HG03442 (cell line): ENCODE measurements at regions not wholly inside any gene's neighbourhood (a gene's known extent, or its start where the extent isn't known, plus 50 kb on each side); places are given as distances from the start of the nearest gene placed in this dataset.

ENCODE experiments used
- ATAC-seq: cut with Tn5 transposase; IDR thresholded peaks from one replicate; pipeline ENCODE4 v1.9.1; 2021; ENCODE audit warnings: mild to moderate bottlenecking, moderate library complexity; ENCODE audit not compliant: unreplicated experiment

DNA sequence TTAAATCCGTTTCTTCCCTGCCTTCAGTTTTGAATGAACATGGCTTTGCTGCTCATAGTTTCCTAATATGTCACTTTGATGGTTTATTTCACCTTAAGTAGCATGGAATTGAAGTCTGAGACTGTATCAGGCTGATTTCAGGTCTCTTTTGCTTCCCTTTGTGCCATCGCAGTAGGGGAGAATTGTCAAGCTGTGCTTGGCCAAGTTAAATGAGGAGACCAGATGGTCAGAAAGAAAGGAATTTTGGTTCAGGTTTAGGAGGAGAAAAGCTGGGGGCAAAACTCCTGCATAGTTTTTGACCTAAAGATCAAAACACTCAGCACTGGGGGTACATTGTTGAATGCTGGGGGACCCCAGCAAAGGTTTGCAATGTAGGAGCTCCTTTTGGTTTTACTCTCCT is 398.4 kb downstream of the NUAK1 start:
- ATAC-seq: no peak

- ATAC-seq: no peak
Measured at GRCh38 chr12:105740970-105741725, 397.6 kb downstream of the NUAK1 start.

- no peak for ATAC-seq
Measured at GRCh38 chr12:105741786-105742566, 396.8 kb downstream of the NUAK1 start.

DNA sequence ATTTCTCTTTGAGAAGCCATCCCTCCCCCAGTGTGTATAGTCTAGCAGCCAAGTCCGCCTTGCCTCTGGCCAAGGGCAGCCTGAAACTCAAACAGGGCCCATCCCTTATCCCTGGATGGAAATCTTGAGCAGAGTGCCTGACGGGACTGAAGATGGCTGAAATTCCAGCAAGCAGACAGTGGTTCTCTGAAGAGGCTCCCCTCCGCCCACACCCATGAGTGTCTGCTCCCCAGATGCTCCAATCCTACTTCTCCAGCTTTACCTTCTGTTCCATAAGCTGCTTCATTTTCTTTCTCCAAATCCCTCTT is 396.2 kb downstream of the NUAK1 start:
- no peak for ATAC-seq

DNA sequence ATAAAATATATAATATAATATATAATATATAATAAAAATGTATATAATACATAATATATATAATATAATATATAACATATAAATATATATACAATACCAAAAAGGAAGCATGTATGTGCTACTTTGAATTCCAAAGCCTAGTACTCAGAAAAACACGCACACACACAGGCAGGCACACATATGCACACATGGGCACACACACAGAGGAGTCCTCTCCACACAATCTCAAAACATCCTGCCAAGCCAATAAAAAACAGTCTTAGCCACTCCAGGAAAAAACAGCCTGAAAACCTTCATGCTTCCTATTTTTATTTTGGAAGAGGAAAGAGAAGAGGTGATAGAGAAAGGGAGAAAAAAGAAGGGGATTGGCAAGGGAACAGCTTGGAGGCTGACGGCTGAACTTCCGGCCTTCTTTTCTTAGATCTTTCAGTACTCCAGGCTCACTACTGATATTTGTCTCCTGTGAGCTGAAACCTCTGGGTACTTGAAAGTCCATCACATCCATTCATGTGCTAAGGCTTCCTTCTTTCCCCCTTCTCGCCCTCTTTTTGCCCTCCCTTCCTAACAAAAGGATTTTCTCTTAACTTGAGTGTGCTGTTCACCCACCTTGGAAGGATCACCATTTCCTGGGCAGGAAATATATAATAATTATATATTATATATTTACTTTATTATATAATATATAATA is 394.2 kb downstream of the NUAK1 start:
- ATAC-seq: no peak

DNA sequence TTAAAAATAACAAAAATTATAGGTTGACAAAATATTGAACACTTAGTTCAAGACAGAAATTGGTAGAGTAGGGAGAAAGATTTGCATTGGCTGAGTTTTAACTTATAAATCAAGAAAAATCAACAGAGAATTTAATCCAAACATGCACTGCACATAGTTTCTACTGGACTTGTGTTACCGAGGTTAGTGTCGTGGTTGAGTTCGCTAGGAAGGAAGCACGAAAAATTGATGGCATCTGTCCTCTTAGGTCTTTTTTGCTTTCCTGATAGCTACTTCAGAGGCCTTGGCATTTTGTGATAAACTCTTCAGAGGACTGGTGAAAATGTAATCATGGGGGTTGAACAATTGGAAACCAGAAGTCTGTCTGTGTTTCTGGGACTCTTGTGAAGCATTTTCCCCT is 392.9 kb downstream of the NUAK1 start:
- no peak for ATAC-seq

DNA sequence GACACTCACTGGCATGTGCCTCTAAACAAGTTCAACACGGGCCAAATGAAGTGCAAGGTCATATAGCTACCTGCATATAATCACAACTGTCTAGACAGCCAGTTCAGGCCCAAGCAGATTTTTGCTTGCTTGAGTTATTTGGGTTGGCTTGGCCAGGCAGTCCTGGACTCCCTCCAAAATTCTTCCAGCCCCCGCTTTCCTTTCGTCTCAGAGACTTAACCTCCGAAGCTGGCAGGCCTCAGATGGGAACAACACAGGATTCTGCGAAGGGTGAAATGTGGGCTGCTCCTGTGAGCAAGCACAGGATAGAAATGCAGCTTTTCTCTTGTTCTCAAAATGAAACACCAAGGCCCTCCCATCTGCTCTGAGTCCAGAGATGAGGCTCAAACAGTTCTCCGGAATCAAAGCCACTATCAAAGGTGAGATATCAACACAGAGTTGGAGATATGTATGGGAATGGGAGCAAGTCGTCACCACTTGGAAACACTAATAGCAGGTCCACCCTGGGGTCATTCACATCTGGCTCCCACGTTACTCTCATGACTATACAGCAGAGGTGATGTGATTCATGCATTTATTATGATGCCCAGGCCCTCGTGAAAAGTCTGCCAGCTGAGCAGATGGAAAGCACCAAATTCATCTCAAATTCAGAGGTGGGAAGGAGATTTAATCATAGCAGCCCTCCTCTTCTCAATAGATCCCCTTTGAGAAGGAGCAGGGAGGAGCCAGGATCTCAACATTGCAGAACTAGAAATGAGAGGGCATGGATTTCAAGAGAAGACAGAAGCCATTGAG is 389.8 kb downstream of the NUAK1 start:
- no peak for ATAC-seq

DNA sequence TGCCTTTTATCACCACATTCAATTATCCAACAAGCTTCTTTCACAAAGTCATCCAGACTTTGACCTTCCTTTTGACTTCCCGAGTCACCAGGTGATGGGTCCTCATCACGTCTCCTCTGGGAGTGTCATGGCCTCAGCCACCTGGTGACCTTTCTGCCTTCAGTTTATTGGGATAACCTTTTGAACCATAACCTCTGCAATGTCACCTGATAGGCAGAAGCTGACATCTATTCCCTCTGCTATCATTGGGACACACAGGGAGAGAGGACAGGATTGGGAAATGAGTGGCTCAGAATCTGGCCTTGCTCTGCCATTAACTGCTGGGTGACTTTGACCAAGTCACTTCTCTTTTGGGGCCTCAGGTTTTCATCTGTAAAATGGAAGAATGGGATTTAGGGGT is 388.7 kb downstream of the NUAK1 start:
- no peak for ATAC-seq

GRCh38 chr12:105754313-105754712 is 384.4 kb downstream of the NUAK1 start:
- ATAC-seq: no peak

DNA sequence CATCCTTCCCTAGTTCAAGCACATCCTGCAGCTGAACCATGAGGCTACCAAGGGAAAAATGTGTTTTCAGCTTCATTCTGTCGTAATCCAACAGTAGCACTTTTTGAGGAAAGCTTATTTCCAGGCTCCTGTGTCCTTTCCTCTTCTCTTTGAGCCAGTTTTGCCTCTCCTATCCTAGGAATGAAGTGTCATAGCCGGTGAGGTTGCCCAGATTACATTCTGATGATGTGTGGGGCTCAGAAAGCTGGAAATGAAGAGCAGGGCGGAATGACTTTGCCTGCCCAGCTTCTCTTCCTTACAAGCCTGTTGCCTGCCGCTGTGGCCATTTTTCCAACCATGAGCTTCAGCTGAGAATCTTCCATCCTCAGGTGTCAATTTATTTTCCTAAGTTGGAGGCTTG is 381.8 kb downstream of the NUAK1 start:
- no peak for ATAC-seq

- ATAC-seq: no peak
Measured at GRCh38 chr12:105759149-105759548, 379.6 kb downstream of the NUAK1 start.

DNA sequence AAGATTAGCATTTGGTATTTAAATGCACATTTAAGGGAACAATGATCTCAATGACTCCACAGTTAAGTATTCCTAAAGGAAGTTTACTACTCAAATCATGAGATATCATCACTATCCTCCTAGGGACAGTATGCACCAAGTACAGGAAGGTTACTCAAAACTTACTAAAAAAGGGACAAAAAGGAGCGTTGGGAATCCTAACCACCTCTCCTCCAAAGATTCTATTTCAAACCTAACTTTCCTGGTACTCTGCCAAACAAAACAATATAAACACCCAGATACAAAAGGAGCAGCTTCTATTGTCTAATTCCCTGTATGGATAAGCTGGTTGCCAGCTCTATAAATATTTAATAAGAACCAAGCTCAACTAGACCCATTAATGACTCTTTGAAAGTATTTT is 377.7 kb downstream of the NUAK1 start:
- no peak for ATAC-seq

- ATAC-seq: no peak
Measured at GRCh38 chr12:105764216-105764835, 374.4 kb downstream of the NUAK1 start.

DNA sequence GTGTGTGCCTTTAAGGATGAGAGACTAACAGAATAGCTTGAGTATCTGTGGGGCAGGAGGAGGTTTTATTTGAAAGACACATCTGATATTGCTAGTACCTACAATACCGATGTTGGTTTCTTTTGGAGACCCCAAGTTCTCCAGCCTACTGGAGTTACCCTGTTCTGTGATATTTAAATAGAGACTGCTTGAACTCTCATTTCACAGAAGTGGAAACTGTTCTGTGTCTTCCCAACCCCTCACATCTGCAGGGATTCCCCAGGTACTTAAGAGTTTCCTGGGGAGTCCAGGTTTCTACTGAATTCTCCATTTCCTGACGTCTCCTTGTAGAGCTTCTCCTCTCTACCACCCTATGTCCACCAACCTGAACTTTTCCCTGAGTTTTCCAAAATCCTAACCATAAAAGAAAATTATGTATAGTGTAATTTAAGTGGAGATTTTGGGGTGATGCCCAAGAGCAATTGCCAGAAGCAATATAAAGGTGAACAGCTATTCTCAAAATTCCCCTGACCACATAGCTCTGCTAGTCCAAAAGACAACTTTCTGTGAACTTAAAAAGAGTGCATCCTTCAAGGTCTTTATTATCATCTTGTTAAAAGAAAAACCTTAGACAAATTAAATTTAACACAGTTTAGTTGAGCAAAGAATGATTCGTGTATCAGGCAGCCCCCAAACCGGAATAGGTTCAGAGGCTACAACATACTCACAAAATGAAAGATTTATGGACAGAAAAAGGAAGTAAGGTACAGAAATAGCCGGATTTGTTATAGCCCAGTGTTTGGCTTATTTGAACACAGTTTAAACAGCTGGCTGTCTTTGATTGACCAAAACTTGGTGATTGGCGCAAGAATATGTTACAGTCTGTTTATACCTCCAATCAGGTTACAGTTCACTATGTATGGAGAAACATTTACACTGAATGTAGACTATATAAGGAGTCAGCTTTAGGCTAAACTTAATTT is 373.4 kb downstream of the NUAK1 start:
- no peak for ATAC-seq

DNA sequence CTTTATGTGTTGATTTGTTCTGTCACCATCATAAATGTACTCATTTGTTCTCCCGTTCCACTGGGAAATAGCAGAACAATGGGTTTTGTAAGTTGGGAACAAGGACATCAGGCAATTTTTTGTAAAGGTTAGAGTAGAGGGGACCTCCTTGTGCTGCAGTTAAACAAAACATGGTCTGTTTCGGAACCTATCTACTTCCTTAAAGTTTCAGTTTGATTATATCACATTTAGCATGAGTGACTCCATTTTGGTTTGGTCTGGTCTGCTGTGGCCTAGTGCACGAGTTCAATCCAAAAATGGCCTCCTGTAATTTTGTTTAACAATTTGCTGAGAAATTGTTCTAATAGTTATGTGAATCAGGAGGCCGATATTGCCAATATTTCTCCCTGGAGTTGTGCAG is 372.7 kb downstream of the NUAK1 start:
- ATAC-seq: no peak

DNA sequence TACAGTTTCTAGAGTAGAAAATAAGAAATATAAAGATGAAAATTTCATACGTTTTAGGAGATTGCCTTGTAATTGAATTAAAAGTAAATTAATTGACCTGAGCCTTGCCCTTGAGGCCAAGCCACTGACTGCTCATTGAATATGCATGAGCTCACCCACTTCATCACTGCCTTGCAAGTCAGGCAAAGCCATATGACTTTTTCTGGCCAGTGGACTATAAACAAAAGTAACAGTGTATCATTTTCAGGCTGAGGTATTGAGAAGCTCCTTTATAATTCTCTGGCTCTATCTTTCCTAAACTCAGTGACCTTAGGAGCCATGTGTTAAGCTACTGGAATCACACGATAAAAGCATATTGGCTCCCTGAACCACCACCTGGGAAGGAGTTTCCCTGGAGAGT is 369.3 kb downstream of the NUAK1 start:
- no peak for ATAC-seq

DNA sequence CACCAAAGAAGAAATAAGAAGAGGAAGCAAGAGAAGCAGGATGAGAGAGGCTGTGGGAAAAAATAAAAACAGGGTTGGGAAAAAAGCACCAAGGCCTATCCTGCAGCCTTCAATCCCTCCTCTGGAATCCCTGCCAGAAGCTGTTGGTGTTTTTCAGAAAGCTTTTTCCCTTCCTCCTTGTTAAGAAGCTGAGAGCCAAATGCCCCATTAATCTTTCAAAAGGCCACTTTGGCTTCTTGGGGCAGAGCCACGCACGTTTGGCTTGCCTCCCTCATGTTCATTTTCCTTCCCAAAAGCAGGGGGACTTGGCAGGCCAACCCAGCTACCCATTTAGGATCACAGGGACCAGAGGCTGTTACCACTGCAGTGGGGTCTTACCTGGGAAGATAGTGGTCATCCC is 365.3 kb downstream of the NUAK1 start:
- no peak for ATAC-seq

DNA sequence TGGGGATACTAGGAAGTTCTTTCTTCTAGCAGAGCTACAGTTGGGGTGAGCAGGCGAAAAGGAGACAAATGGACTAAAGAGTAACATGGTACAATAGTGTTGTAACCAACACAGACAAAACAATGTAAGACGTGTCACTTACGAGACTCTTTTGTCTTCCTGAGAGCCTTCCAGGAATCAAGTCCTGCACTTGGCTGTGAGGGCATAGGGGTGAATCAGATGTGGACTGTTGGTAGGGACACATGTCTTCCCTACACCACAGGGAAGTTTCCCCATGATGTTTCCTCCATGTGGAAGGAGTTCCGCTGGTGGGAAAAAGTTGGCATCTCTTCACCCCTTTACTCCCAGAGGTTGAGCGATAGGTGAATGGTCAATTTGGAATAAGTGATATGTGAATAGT is 364.7 kb downstream of the NUAK1 start:
- no peak for ATAC-seq

- no peak for ATAC-seq
Measured at GRCh38 chr12:105775343-105775742, 363.4 kb downstream of the NUAK1 start.
